Posterior vena cava (tissue), 2 donors: ENCODE measurements at regions not wholly inside any gene's neighbourhood (a gene's known extent, or its start where the extent isn't known, plus 50 kb on each side); places are given as distances from the start of the nearest gene placed in this dataset.

Experiments
- DNase-seq: peaks from one replicate; pipeline ENCODE4 v3.0.0-alpha.2; 2020; ENCODE audit warnings: low spot score
- intact Hi-C, 2 donors: fragments of 100-400 bp; cut with DNase I; formaldehyde crosslinking; loops; one replicate each; pipeline versions ENCODE4 v1.14.1 to v1.14.2; 2022 to 2023
- donor health status: DM: yes; HTN: yes; CAD: no.
- donor health status: DM: yes; HTN: yes; CAD: no.

GRCh38 chrX:20374900-20375438 lies 108.3 kb upstream of the RPS6KA3 start:
- no peak for DNase-seq
- intact Hi-C loops = no loop called here

DNA sequence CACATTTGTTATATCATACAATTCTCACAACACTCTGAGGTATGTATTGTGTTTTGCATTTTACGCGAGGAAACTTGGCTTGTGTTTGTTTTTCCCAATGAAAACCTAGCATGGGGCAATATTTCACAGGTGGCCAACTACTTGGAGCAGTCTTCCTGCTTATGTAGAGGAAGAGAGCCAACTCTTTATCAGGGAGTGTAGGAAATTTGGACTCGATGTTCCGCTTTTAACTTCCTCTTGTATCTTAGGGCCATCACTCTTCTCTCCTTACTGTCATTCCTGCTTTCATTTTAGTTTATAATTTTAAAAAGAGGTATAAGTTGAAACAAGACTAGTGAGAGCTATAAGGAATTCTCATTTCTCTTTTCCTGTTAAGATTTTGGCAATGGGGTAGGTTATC lies 107.7 kb upstream of the RPS6KA3 start:
- intact Hi-C loops = no loop called here
- no peak for DNase-seq

DNA sequence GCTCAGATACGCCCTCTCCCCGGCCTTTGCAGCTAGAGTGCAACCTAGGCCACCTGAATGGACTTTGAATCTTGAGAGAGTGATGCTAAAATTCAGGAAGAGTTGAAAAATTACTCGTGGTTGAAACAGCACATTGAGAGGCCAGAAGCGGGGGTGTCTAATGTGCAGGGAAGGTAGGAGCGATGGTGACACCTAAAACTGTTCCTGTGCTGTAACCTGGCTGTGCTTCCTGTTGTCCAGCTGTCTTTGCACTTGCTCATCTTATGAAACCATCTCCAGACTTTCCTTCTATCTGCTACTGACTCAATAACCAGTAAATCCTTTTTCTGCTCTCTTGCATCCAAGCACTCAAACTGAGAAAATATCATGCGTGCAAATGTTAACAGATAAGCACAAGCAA lies 106.4 kb upstream of the RPS6KA3 start:
- no peak for DNase-seq
- intact Hi-C loops = no loop called here

- no peak for DNase-seq
- intact Hi-C loops = no loop called here
Observed at GRCh38 chrX:20372533-20372932, 105.8 kb upstream of the RPS6KA3 start.

GRCh38 chrX:20369468-20369867 lies 102.8 kb upstream of the RPS6KA3 start:
- no peak for DNase-seq
- intact Hi-C loops = no loop called here

GRCh38 chrX:20364238-20364637 lies 97.5 kb upstream of the RPS6KA3 start:
- intact Hi-C loops = loop anchor here in 1 of 2 donors (5.0 kb wide), 1 partner anchor 1812 kb away; no protein-coding TSS in a partner anchor
- no peak for DNase-seq

DNA sequence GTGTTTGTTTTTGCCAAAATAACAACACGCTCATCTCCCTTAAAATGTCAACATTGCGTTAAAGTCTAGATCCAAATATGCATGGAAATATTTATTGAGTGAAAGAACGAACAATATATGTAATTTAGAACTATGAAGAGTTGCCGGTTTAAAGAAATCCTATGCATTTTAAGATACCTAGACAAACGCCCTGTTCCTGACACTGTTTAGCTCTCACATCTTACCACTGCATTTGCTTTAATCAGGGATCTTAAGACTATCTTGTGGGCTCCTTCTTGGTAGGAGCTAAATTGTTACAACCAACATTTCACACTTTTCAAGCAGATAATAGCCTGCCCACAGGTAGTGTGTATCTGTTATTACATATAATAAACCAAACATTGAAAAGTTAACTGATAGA lies 96.6 kb upstream of the RPS6KA3 start:
- intact Hi-C loops = loop anchor here in 1 of 2 donors (5.0 kb wide), 1 partner anchor 1811 kb away; no protein-coding TSS in a partner anchor
- no peak for DNase-seq

- intact Hi-C loops = loop anchor here in 1 of 2 donors (5.0 kb wide), 1 partner anchor 1810 kb away; no protein-coding TSS in a partner anchor
- no peak for DNase-seq
Observed at GRCh38 chrX:20362268-20363267, 95.9 kb upstream of the RPS6KA3 start.

DNA sequence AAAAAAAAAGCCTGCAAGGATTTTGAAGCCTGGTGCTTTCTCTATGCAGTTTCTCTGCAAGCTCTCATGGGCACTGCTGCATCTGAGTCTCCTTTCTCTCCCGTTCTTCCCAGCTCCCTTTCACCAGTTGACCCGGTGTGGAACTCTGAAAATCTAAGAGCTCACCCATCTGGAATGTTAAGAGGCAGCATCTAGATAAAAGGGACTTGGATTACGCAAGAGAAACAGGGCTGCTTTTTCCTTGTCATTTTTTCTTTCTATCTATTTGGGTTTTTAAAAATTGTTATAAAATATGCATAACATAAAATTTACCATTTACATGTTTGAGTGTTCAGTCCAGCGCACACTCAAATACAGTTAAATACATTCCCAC lies 95.2 kb upstream of the RPS6KA3 start:
- no peak for DNase-seq
- intact Hi-C loops = loop anchor here in 1 of 2 donors (5.0 kb wide), 1 partner anchor 1810 kb away; no protein-coding TSS in a partner anchor

DNA sequence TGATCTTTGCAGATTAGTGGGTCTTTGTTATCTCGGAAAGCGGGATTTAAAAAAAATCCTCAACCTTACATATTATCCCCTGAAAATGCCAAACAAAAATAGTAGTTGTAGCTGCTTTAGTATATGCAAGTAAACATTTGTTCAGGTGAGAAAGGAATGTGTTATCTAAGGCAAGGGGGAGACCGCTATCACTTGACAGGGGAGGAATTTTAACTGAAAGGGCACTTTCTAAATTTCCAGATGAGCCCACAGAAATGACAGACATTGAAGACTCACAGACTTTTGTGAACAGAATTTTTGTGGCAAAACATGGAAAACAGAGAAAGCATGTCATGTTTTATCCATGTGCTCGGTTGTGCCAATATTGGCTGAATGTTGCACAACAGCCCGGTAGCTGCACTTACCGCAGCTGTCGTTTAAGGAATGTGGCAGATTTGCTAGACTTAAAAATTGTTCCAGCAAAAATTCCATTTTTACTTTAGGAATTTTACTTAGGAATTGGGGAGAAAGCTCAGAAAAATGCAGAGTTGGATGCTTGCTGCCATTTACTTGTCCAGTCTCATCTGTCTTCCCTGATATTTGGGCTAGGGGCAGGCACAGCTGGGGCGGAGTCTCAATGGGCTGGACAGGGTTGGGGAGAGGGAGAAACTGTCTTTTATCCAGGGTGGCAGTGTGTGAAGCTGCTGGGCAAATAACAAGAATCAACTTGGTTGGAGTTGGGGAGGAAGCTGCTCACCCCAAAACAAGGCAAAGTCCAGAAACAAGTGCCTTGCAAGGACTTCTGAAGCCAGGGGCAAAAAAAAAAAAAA lies 94.6 kb upstream of the RPS6KA3 start:
- intact Hi-C loops = loop anchor here in 1 of 2 donors (5.0 kb wide), 1 partner anchor 1809 kb away; no protein-coding TSS in a partner anchor
- no peak for DNase-seq

DNA sequence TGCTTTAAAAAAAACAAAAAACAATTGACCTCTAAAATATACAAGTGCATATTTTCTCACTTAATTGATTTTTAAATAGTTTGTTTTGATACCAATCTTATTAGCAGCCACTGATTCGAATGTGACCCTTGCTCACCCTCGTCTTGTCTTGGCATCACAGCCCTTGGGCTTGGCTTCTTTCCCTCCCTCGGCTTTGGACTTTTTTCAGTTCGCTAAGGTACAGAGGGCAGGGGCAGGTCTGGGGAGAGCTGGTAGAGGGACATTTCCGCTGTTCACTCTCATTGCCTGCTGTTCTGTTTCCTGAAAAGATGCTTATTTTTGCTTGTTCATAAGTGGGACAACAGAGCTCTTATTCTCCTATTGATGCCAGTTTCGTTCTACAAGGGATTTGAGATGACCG lies 88.5 kb upstream of the RPS6KA3 start:
- DNase-seq = no peak
- intact Hi-C loops = no loop called here

DNA sequence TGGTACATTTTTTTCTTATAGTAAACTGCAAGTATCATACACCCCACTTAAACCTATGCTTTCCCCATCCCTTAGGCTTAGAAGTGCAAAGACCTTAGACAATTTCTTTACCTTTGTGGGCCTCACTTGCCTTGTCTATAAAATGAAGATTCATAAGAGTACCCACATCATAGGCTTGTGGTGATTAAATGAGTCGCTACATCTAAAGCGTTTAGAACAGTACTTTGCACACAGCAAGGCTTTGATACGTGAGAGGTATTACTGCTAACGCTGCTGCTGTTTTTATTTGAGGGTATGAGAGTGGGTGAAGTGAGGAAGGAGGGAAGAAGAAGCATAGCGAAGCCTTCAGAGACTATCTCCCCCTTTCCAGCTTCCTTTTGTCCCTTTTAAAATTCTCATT lies 87.8 kb upstream of the RPS6KA3 start:
- intact Hi-C loops = no loop called here
- DNase-seq = no peak

- intact Hi-C loops = no loop called here
- no peak for DNase-seq
Observed at GRCh38 chrX:20352935-20353336, 86.2 kb upstream of the RPS6KA3 start.

DNA sequence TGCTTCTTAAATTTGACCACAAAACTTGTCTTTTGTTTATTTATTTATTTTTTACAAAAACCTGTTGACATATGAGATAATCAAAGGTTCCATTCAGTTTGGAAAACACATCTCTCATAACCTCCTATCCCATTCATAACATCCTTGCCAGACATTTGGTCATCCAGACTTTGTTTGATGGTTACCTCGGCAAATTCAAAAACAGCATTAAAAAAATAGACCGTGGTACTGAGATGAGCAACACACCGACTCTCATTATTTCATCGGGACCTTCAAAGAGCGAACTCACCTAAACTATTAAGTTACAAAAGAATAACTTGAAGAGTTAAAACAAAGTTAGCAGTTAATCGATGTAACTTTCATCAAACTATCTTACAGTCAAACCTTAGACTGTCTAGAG lies 85.8 kb upstream of the RPS6KA3 start:
- no peak for DNase-seq
- intact Hi-C loops = no loop called here

DNA sequence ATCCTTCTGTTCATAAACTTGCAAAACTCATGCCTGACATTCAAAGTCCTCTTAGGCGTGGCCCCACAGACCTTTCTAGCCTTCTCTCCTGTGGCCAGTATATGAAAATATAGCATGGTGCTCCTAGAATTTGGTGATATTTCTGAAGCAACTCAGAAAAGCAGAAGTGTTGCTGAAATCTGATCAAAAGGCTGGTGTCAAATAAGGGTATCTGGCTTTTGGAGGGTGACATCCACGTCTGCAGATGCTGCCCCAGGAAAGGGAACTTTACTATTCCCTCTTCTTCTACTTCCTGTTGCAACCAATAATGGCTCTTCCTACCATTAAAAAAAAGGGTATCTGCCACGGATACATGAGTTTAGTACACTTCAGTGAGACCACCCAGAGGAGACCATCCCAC lies 83.9 kb upstream of the RPS6KA3 start:
- intact Hi-C loops = no loop called here
- no peak for DNase-seq

- DNase-seq = no peak
- intact Hi-C loops = no loop called here
Observed at GRCh38 chrX:20348139-20348538, 81.4 kb upstream of the RPS6KA3 start.

GRCh38 chrX:20347481-20347880 lies 80.8 kb upstream of the RPS6KA3 start:
- intact Hi-C loops = no loop called here
- no peak for DNase-seq

- intact Hi-C loops = no loop called here
- DNase-seq = no peak
Observed at GRCh38 chrX:20333672-20334071, 67.0 kb upstream of the RPS6KA3 start.

- DNase-seq = no peak
- intact Hi-C loops = no loop called here
Observed at GRCh38 chrX:20330545-20330944, 63.8 kb upstream of the RPS6KA3 start.

DNA sequence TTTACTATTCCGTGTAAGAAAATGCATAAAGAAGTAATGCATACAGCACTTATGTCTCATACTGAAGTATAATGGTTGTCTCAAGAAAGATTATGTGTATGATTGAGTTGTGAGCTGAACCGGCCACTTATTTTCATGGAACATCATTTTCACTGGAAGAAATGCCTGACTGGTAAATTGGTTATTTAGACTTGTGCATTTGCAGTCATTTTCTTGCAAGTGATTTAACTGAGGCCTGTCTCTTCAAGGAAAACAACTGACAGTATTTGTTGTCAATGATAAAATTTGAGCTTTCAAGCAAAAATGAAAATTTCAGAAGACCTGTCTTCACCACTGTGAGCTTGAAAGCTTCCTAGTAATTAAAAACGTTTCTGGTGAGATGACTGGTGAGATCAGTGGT lies 62.7 kb upstream of the RPS6KA3 start:
- no peak for DNase-seq
- intact Hi-C loops = no loop called here
